Right renal cortex interstitium (tissue), 3 donors: ENCODE measurements at regions not wholly inside any gene's neighbourhood (a gene's known extent, or its start where the extent isn't known, plus 50 kb on each side); places are given as distances from the start of the nearest gene placed in this dataset.

ENCODE experiments used
- DNase-seq, 3 donors: peaks; one replicate each; pipeline ENCODE4 v3.0.0-alpha.2; 2013; ENCODE audit warnings: low read depth in 3 of 3, low spot score in 2 of 3

DNA sequence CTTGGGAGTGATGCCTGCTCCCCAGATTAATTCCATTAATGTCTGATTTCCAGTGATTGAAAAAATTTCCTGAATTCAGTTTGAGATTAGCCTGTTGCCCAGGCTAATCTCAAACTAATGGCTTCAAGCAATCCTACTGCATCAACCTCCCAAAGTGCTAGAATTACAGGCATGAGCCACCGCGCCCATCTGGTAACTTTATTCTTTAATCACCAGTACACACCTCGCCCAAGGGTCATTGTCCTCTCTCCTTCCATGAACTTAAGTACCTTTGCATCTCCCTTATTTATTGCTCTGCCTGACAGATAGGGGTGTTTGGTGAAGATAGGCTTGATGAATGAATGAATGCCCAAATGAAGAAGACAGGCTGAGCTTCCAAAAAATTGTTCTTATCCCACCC is 366.5 kb downstream of the SIPA1L2 start:
- DNase-seq: no peak

DNA sequence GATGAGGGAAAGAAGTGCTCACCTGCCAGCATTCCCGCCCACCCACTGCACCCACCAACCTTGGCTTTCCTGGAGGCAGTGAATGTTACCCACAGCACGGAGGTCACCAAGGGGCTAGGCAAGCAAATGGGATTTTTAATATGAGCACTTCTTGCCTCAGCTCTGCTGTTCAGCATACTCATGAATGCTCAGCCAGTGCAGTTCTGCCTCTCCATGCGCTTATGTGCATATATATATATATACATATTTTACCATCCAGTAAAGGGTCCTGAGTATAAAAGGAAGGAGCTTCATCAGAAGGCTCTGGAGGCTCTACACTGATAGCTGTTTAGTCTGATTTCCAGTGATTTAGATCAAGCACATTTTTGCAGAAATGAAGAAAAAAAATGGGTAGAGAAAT is 366.9 kb downstream of the SIPA1L2 start:
- DNase-seq: no peak

DNA sequence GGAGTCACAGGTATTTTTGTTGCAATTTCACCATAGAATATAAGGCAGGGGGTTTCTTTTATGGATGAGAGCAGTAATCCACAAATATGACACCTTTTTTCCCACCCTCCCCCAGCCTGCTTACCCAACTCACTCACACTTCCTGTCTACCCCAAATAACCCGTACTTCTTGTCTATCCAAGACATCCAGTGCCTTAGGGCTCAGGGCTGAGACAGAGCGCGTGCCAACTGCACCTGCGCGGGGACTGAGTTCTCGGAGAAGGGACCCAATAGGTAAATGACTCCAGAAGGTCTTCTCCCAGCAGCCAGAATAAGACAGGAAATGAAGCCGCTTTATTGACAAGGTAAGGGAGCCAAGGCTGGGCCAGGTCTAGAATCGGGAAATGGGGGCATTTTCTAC is 369.1 kb downstream of the SIPA1L2 start:
- DNase-seq: no peak

DNA sequence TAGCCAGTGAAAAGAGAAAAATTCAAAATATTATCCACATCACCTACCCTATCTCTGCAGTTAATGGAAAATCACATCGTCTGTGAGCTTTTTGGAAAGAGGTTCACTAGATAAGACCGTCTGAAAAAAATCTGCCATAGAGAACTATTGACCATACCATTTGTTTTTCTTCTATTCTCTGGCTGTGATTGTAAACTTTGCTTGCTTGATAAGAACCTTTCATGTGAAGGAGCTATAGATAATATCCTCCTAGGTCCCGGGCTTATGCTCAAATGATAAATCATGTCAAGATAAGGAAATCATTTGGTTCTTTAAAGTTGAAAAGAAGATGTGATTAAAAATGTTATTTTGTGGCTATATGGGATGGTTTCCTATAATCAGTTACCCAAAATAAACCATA is 369.9 kb downstream of the SIPA1L2 start:
- no peak for DNase-seq

DNA sequence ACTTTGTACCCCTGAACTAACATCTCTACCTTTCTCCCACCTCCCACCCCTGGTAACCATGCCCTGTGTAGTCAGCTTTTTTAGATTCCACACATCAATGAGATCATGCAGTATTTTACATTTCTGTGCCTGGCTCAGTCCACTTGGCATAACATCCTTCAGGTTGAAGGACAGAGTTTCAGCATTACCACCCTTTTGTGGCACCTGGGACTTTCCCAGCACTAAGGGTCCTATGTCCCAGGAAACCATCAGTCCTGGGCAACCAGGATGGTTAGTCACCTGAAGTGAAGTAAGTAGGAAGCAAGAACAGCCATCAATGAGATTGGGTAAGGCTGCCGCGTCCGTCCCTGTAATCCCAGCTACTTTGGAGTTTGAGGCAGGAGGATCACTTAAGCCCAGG is 370.6 kb downstream of the SIPA1L2 start:
- DNase-seq: no peak

DNA sequence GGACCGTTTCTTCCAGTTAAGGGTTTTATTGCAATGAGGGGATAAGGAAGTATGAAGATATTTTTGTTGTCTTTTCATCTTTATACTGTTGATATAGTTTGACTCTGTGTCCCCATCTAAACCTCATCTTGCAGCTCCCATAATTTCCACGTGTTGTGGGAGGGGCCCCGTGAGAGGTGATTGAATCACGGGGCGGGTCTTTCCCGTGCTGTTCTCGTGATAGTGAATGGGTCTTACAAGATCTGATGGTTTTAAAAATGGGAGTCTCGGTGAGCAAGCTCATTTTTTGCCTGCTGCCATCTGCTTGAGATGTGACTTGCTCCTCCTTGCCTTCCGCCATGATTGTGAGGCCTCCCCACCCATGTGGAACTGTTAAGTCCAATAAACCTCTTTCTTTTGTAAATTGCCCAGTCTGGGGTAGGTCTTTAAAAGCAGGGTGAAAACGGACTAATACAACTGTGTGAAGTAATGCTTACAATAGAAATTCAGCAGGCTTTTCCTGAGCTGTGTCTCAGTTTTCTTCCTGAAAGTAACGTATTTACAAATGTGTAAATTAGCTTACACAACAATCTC is 377.3 kb downstream of the SIPA1L2 start:
- no peak for DNase-seq

DNA sequence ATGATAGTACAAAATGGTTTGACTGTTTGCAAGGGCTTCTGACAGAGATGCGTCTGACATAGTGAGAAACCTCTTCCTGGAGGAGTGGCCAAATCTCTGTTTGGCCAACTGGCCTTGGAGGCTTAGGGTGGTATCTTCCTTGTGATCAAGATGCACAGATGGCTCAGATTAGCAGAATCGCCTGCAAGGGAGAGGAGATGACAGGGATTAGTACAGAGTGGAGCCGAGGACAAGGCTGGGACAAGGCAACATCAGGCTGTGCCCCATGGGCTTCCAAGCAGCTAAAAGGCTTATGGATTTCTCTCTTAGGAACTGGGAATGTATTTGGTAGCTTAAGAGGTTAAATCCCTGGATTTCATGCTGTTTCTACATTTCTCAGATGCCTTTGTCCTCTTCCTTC is 379.1 kb downstream of the SIPA1L2 start:
- DNase-seq: no peak

DNA sequence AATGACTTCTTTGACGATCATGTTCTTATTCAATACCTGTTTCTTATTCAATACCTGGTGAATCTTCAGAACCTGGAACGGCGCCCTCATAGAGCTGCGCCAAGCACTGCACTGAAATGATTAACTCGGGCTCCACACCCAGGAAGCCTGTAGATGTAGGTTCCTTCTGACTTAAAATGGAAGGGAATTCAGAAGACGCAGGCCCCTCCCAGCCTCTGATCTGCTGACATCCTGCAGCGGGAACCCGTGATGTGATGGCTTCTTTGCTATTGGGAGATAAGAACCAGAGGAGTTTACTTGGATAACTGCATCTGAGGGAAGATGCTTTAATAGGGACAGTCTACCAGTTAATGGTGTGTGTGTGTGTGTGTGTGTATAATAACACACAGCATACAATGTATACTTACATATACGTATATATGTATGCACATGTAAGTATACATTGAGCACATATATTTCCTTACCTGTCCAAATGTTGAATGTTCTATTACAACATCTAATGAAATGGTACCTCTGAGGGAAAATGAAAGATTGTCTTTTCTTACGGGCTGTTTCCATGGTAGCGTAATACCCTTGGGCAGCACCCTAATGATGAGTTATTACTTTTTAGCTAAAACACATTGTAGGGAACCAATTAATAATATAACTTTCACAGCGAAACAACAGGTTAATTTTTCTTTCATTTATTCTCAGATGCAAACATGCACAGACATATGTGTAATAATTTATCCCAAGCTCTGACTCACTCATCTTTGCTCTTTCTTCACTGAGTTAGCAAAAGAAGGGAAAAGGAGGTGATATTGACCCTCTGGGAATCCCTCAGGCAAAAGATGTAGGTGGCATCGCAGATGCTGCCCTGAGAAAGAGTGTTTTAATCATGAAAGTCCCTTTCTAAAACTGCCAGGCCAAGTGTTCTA is 379.8 kb downstream of the SIPA1L2 start:
- no peak for DNase-seq

DNA sequence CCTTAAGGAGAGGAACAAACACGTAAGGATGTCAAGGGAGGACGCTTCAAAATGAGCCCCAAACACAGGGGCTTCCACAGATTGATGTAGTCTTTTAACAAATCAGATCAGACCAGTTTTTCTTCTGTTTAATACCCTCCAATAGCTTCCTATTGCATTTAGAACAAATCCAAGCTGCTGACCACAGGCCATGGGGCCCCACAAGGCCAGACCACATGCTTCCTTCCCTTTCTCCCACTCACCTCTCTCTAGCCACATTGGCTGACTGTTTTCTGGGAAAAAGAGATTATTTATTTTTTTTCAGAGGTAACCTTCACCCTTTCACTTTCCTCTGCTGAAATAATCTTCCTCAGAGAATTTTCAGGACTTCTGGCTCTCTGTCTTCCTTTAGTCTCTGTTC is 380.6 kb downstream of the SIPA1L2 start:
- no peak for DNase-seq

DNA sequence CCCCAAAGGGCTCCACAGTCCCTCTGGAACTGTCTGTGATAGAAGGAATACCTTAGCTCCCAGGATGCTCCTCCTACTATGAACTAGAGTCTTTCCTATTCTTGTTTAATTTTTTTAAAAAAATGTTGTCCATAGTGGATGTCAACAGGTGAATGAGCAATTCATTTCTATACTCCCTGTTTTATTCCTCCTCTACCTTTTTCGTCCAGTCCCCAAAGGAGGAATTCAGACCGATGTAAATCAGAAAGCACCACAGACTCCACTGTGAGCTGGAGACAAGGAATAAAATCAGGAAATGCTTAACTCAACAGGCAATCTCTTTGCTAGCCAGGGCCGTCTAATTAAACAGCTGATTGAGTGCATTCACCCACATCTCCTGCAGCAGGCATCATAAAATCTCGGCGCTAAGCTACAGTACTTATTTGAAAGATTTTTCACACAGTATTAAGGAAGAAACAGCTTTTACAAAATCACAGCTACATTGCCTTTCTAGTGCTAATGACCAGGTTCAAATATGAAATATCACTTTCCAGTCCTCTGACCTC is 381.6 kb downstream of the SIPA1L2 start:
- peak in 1 of 3 donors; percentile 41 for DNase-seq

DNA sequence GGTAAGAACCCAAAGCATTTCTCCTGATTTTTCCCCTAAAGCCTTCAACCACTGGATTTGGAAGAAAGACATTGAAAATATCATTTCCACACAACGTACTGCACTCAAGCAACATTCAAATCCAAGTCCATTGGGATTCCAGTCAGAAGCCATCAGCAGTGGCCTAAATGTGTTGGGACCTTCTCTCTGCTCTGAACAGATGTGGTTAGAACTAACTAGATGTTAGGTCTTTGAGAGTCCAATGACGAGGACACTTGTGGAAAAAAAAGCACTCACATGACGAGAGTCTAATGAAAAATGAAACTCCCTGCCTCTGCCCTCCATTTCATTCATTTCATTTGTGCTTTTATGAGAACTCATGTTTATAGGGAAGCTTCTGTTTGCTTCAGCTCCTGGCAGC is 382.3 kb downstream of the SIPA1L2 start:
- no peak for DNase-seq

DNA sequence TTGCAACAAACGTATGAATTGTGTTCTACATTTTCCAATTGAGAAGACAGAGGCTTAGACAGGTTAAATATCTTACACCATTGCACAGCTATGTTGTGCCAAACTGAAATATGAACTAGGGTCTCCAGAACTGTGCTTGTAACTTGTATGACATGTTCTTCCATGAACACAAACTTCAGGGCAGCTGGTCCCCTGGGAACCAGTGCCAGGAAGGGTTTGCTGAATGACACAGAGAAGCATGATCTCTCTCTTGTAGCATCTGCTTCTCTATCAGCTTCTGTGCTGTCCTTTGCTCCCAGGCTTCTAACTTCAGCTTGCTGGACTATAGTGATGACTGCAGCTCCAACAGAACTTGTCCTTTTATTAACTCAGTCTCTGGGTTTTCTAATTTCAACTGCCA is 385.5 kb downstream of the SIPA1L2 start:
- DNase-seq: no peak

DNA sequence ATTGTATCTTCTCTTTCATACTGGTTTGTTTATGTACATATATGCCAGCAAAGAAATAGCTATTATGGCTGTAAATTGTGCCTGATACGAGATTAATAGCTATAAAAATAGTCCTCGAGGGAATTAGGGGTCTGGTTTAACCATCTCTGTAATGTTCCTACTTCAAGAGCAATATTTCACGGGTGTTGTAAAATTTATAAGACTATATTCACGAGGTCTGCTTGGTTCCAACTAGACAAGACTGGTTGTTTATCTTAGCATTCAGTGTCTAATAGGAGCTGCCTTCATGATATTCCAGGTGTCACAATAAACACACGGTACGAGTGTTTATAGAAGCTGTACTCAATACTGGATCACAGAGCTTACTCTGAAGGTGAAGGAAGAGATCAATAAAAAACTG is 389.9 kb downstream of the SIPA1L2 start:
- DNase-seq: no peak

DNA sequence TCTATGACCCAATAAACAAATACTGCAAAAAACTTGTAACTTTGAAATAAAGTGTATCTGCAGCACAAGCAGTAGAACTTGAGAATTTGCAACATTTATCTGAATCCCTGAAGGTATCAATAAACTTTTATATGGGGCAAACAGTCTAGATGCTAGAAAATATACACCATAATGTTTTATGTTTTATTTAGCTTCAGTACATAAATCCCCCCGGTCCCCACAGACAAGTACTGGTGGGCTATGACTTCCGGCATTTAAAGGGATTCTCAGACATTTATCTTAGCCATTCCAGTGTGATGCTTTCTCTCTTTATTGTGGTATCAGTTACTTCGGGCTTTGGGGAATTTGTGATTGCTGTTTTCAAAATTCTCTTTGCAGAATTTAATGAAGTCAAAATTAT is 390.4 kb downstream of the SIPA1L2 start:
- DNase-seq: no peak

DNA sequence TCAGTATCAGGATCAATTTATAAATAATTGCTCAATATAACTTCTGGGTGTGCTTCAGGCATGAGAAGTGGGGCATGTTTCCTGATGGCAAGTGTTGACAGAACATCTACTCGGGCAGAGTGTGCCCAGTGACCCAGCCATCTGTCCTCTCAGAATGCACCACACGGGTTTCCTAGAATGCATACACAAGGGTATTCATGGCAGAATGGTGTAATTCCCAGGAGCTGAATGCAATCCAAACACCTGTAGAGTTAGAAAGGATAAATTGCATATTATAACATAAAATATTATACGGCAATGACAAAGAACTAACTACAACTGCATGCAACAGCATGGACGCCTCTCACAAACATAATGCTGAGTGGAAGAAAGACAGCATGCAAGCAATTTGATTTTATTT is 391.9 kb downstream of the SIPA1L2 start:
- no peak for DNase-seq

DNA sequence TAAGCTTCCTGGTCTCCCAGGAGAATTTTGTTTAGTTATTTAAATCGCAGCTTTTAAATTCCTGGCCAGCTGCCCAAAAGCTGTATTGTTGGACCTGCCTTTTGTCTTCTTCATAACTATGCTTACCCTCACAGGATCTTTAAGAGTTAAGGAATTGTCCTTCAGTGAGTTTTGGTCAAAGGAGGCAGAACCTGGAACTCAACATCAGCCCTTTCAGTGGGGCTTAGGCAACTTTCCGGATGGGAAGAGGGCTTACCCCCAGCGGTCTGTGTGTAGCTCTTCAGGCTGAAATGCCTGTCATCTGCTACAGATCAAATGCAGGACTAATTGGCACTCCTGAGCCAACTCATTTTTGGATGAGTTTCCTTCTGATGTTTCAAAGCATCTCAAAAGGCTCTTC is 402.6 kb downstream of the SIPA1L2 start:
- no peak for DNase-seq

DNA sequence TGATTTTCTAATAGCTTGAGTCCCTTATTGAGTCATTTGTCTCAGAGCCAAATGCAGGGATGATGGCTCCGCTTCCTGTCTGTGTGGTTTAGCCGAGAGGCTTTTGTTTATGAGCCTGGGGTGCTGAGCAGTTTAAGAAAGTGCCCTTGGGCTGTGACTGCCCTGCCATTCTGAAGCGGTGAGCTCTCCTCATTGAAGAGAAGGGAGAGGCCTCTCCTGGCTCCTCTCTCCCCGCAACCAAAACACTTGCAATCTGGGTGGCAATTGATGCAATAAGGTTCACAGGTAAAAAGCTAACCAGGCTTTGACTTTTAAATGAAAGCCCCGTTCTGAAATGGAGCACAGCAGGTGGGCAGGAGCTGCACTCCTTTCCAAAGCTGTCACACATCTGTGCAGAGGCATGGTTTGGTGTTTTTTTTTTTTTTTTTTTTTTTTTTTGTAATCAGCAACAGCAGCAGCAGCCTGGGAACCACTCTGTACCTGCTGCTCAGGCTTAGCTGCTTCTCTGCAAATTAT is 403.7 kb downstream of the SIPA1L2 start:
- DNase-seq: no peak

DNA sequence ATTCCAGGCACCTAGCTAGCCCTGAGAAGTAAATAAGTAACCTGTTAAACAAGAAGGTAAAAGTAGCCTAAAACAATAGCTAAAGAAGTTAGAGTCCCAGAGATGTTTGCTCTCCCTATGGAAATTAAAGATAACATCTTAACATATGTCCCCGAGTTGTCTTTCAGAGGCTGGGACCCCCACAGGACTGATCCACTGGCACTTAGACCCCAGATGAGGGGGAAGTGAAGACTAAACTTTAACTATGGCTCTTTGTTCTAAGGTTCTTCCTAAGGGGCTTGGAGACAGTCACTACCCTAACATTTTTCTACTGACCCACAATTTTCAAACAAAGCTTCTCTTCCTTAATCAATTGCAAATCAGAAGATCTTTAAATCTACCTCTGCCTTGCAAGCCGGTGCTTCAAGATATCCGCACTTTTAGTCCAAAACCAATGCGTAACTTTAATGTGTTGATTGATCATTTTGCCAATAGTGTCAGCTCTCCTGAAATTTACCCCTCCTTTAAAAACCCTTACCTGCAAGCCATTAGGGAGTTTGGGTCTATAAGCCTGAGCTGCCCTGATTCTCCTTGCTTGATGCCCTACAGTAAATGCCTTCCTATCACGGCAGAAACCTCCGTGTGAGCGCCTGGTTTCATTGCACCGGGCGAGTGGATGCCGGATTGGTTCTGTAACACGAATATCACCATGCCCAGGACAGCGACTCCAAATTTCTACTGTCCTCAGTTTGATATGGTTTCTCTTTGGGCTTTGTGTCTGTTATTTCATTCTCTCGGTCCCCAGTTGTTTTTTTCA is 404.4 kb downstream of the SIPA1L2 start:
- DNase-seq: no peak

DNA sequence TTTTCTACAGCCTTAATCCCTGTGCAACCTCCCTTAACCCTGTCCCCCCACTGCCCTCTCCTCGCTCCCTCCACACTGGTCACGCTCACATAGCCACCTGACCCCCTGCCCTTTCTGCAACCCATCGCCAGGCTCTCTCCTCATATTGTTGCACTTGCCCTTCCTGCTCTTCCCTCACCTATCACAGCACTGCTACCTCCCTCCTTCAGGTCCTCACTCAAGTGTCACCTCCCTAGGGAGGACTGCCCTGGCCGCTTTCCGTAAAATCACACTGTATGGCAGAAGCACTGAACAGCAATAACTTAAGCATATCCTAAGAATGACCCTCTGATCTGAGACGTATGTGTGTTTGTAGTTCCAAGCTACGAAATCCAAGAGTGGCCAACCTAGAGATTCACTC is 406.0 kb downstream of the SIPA1L2 start:
- DNase-seq: no peak

DNA sequence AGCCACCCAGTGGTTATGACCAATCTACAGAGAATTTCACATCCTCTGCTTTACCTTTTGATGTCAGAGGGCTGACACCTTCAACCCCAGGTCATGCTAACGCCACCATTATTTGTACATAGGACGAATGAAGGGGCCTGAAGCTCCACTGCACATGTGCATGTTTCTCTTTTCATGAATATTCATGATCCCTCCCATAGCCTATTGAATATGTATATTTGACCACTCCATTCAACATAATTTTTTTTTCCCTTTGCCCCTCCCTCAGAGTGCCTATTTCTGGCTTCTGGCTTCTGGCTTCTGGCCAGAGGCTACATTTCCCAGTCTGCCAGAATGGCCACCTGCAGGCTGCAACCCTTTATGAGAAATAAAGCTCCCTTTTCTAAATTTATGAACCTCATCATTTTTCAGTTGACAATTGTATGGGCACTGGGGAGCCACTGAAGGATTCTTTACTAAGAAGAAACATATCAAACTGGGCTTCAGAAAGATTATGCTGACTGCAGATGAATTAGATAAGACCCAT is 406.7 kb downstream of the SIPA1L2 start:
- no peak for DNase-seq

DNA sequence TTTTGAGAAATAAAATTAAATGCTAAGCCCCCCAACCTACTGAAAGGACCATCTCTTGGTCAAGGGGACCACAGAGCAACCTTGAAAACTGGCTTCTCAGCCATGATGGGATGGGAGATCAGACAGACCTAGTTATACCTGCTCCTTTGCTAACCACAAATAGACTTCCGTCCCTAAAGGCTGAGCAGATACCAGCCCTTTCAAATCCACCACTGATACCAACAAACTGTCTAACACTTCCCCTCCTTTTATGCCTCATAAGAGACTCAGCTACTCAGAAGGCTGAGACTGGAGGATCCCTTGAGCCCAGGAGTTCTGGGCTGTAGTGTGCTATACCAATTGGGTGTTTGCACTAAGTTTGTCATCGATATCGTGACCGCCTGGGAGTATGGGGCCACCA is 407.3 kb downstream of the SIPA1L2 start:
- DNase-seq: no peak
